Naive thymus-derived CD4-positive, alpha-beta T cell (primary cell): ENCODE measurements at regions not wholly inside any gene's neighbourhood (a gene's known extent, or its start where the extent isn't known, plus 50 kb on each side); places are given as distances from the start of the nearest gene placed in this dataset.

ENCODE experiments used
- ATAC-seq: fragments of 150-1000 bp; cut with Tn5 transposase; 2 replicates; pipeline ENCODE4 v1.10.0; 2021; ENCODE audit warnings: mild to moderate bottlenecking, moderate library complexity
- CTCF ChIA-PET: fragments of 350-600 bp; sonication (Branson Sonifier 250); formaldehyde crosslinking; loops from one replicate; lab custom pipeline; 2021; ENCODE audit warnings: antibody characterized with exemption; lab: Charles Lee
- POLR2A ChIA-PET: fragments of 350-600 bp; sonication (Branson Sonifier 250); formaldehyde crosslinking; loops from one replicate; lab custom pipeline; 2021; ENCODE audit warnings: antibody characterized with exemption, inconsistent platforms; lab: Charles Lee
- DNase-seq, 9 donors: peaks; one replicate each; pipeline versions ENCODE4 v3.0.0 to v3.0.0-alpha.2; 2020 to 2022; ENCODE audit warnings: mixed read lengths in 1 of 9
- H3K27ac ChIP-seq: one replicate; pipeline ENCODE4 v1.7.0; 2013; ENCODE audit warnings: mild to moderate bottlenecking, low read depth, low read length, moderate library complexity
- H3K27me3 ChIP-seq, 2 donors: one replicate each; pipeline ENCODE4 v1.7.0; 2013; ENCODE audit warnings: low read length in 2 of 2, mild to moderate bottlenecking in 2 of 2, moderate library complexity in 2 of 2; ENCODE audit not compliant: control insufficient read depth in 2 of 2, insufficient read depth in 2 of 2
- H3K36me3 ChIP-seq, 3 experiments: 1 replicate in 2 of 3; 2 replicates in 1 of 3; pipeline ENCODE4 v1.7.0; 2013; ENCODE audit warnings: low read length in 3 of 3, mild to moderate bottlenecking in 3 of 3, moderate library complexity in 1 of 3; ENCODE audit not compliant: insufficient read depth in 3 of 3, control insufficient read depth in 2 of 3
- H3K4me1 ChIP-seq, 2 donors: one replicate each; pipeline ENCODE4 v1.7.0; 2013; ENCODE audit warnings: low read length in 2 of 2, mild to moderate bottlenecking in 2 of 2, moderate library complexity in 1 of 2; ENCODE audit not compliant: control insufficient read depth in 2 of 2, insufficient read depth in 2 of 2
- H3K4me3 ChIP-seq: 2 replicates; pipeline ENCODE4 v1.7.0; 2013; ENCODE audit warnings: mild to moderate bottlenecking, low read length
- H3K9me3 ChIP-seq, 3 experiments: 1 replicate in 2 of 3; 2 replicates in 1 of 3; pipeline ENCODE4 v1.7.0; 2013; ENCODE audit warnings: low read length in 3 of 3; ENCODE audit not compliant: control insufficient read depth in 2 of 3
- H3K27ac Mint-ChIP-seq, 9 donors: one replicate each; pipeline ENCODE4 v1.8.0; 2020 to 2022; ENCODE audit warnings: mixed read lengths in 9 of 9, mild to moderate bottlenecking in 8 of 9, moderate library complexity in 5 of 9, inconsistent platforms in 2 of 9
- H3K27me3 Mint-ChIP-seq, 5 donors: one replicate each; pipeline ENCODE4 v1.8.0; 2021 to 2022; ENCODE audit warnings: mixed read lengths in 5 of 5, mild to moderate bottlenecking in 1 of 5
- H3K36me3 Mint-ChIP-seq, 5 donors: one replicate each; pipeline ENCODE4 v1.8.0; 2020 to 2022; ENCODE audit warnings: mixed read lengths in 5 of 5, mild to moderate bottlenecking in 3 of 5, inconsistent platforms in 1 of 5
- H3K4me1 Mint-ChIP-seq, 7 donors: one replicate each; pipeline ENCODE4 v1.8.0; 2020 to 2022; ENCODE audit warnings: mixed read lengths in 7 of 7, mild to moderate bottlenecking in 3 of 7, inconsistent platforms in 1 of 7
- H3K4me3 Mint-ChIP-seq, 10 donors: one replicate each; pipeline ENCODE4 v1.8.0; 2020 to 2022; ENCODE audit warnings: mild to moderate bottlenecking in 10 of 10, mixed read lengths in 10 of 10, moderate library complexity in 6 of 10, inconsistent platforms in 2 of 10
- H3K9me3 Mint-ChIP-seq, 11 donors: one replicate each; pipeline ENCODE4 v1.8.0; 2020 to 2022; ENCODE audit warnings: mixed read lengths in 11 of 11, mild to moderate bottlenecking in 4 of 11, inconsistent platforms in 1 of 11, moderate library complexity in 1 of 11
- intact Hi-C, 2 donors: fragments of 100-400 bp; cut with micrococcal nuclease; formaldehyde crosslinking; loops; one replicate each; pipeline ENCODE4 v1.15.1; 2023

GRCh38 chr7:42426163-42426562, 189.2 kb upstream of the GLI3 start:
- ChIA-PET POLR2A (no interaction called here), CTCF (no interaction called here)
- Histone ChIP-seq H3K27ac (no peak overlapping the region), H3K36me3 (no peaks in the 10 kb centered on the region), H3K9me3 (no peaks in the 10 kb centered on the region), H3K4me3 (no peak overlapping the region), H3K4me1 (no peaks in the 10 kb centered on the region), H3K27me3 (peaks cover 0 to 3% of the 10 kb centered on the region in 2 donors)
- intact Hi-C loops, result no loop called here
- Mint-ChIP-seq H3K4me3 (no peak overlapping the region), H3K36me3 (no peaks in the 10 kb centered on the region), H3K27me3 (peaks cover 0 to 13% (median 0%) of the 10 kb centered on the region in 5 donors), H3K9me3 (peaks cover 0 to 4% (median 0%) of the 10 kb centered on the region in 11 donors), H3K27ac (no peak overlapping the region), H3K4me1 (no peaks in the 10 kb centered on the region)
- ATAC-seq, result no peak
- no peak for DNase-seq

GRCh38 chr7:42414941-42415505, 178.0 kb upstream of the GLI3 start:
- Histone ChIP-seq H3K36me3 (no peaks in the 10 kb centered on the region), H3K27me3 (no peaks in the 10 kb centered on the region), H3K4me3 (no peak overlapping the region), H3K9me3 (no peaks in the 10 kb centered on the region), H3K4me1 (no peaks in the 10 kb centered on the region), H3K27ac (no peak overlapping the region)
- no peak overlapping the region for H3K4me3 Mint-ChIP-seq
- no peak for DNase-seq
- H3K27me3 Mint-ChIP-seq, result peaks cover 0 to 3% (median 0%) of the 10 kb centered on the region in 5 donors
- no peak for ATAC-seq
- intact Hi-C loops, result no loop called here
- POLR2A ChIA-PET, result no interaction called here
- no peaks in the 10 kb centered on the region for H3K4me1 Mint-ChIP-seq
- H3K27ac Mint-ChIP-seq, result no peak overlapping the region
- peaks cover 0 to 5% (median 0%) of the 10 kb centered on the region in 11 donors for H3K9me3 Mint-ChIP-seq
- no peaks in the 10 kb centered on the region for H3K36me3 Mint-ChIP-seq
- CTCF ChIA-PET, result no interaction called here

GRCh38 chr7:42414028-42414427, 177.0 kb upstream of the GLI3 start:
- Mint-ChIP-seq H3K27ac (no peak overlapping the region), H3K4me3 (no peak overlapping the region), H3K36me3 (no peaks in the 10 kb centered on the region), H3K4me1 (no peaks in the 10 kb centered on the region), H3K9me3 (peaks cover 0 to 5% (median 0%) of the 10 kb centered on the region in 11 donors), H3K27me3 (peaks cover 0 to 7% (median 3%) of the 10 kb centered on the region in 5 donors)
- POLR2A ChIA-PET, result no interaction called here
- DNase-seq (no peak), ATAC-seq (no peak)
- Histone ChIP-seq H3K4me3 (no peak overlapping the region), H3K9me3 (no peaks in the 10 kb centered on the region), H3K27ac (no peak overlapping the region), H3K27me3 (no peaks in the 10 kb centered on the region), H3K36me3 (no peaks in the 10 kb centered on the region), H3K4me1 (no peaks in the 10 kb centered on the region)
- intact Hi-C loops, result no loop called here
- CTCF ChIA-PET, result no interaction called here

GRCh38 chr7:42409296-42409695, 172.3 kb upstream of the GLI3 start:
- Histone ChIP-seq H3K4me3 (no peak overlapping the region), H3K36me3 (no peaks in the 10 kb centered on the region), H3K4me1 (no peaks in the 10 kb centered on the region), H3K27me3 (no peaks in the 10 kb centered on the region), H3K27ac (no peak overlapping the region), H3K9me3 (no peaks in the 10 kb centered on the region)
- Mint-ChIP-seq H3K4me1 (no peaks in the 10 kb centered on the region), H3K27me3 (peaks cover 0 to 7% (median 3%) of the 10 kb centered on the region in 5 donors), H3K4me3 (no peak overlapping the region), H3K9me3 (peaks cover 0 to 5% (median 0%) of the 10 kb centered on the region in 11 donors), H3K27ac (no peak overlapping the region), H3K36me3 (no peaks in the 10 kb centered on the region)
- intact Hi-C loops, result no loop called here
- DNase-seq (no peak), ATAC-seq (no peak)
- CTCF ChIA-PET, result no interaction called here
- POLR2A ChIA-PET, result no interaction called here

GRCh38 chr7:42407833-42408232, 170.8 kb upstream of the GLI3 start:
- ATAC-seq, result no peak
- Mint-ChIP-seq H3K36me3 (no peaks in the 10 kb centered on the region), H3K27me3 (peaks cover 0 to 7% (median 3%) of the 10 kb centered on the region in 5 donors), H3K4me3 (no peak overlapping the region), H3K4me1 (no peaks in the 10 kb centered on the region), H3K9me3 (no peaks in the 10 kb centered on the region), H3K27ac (no peak overlapping the region)
- no peak for DNase-seq
- H3K27me3 ChIP-seq, result no peaks in the 10 kb centered on the region
- H3K4me1 ChIP-seq, result no peaks in the 10 kb centered on the region
- H3K9me3 ChIP-seq, result no peaks in the 10 kb centered on the region
- intact Hi-C loops, result no loop called here
- CTCF ChIA-PET, result no interaction called here
- H3K36me3 ChIP-seq, result no peaks in the 10 kb centered on the region
- no peak overlapping the region for H3K27ac ChIP-seq
- POLR2A ChIA-PET, result no interaction called here
- H3K4me3 ChIP-seq, result no peak overlapping the region

- ChIA-PET CTCF (no interaction called here), POLR2A (no interaction called here)
- H3K4me1 Mint-ChIP-seq, result no peaks in the 10 kb centered on the region
- DNase-seq, result no peak
- no peak overlapping the region for H3K27ac Mint-ChIP-seq
- ATAC-seq, result no peak
- H3K9me3 ChIP-seq, result no peaks in the 10 kb centered on the region
- no peak overlapping the region for H3K27ac ChIP-seq
- H3K9me3 Mint-ChIP-seq, result no peaks in the 10 kb centered on the region
- H3K4me1 ChIP-seq, result no peaks in the 10 kb centered on the region
- no peaks in the 10 kb centered on the region for H3K36me3 ChIP-seq
- no peak overlapping the region for H3K4me3 ChIP-seq
- H3K4me3 Mint-ChIP-seq, result no peak overlapping the region
- H3K36me3 Mint-ChIP-seq, result no peaks in the 10 kb centered on the region
- intact Hi-C loops, result no loop called here
- H3K27me3 Mint-ChIP-seq, result peaks cover 0 to 7% (median 3%) of the 10 kb centered on the region in 5 donors
- H3K27me3 ChIP-seq, result no peaks in the 10 kb centered on the region
Observed at GRCh38 chr7:42407021-42407710, 170.2 kb upstream of the GLI3 start.

GRCh38 chr7:42406358-42406757, 169.3 kb upstream of the GLI3 start:
- H3K9me3 Mint-ChIP-seq, result no peaks in the 10 kb centered on the region
- no peaks in the 10 kb centered on the region for H3K27me3 ChIP-seq
- H3K27ac ChIP-seq, result no peak overlapping the region
- H3K9me3 ChIP-seq, result no peaks in the 10 kb centered on the region
- H3K4me3 ChIP-seq, result no peak overlapping the region
- H3K27ac Mint-ChIP-seq, result peak overlapping the region in 1 of 9 donors; percentile 51
- ChIA-PET CTCF (no interaction called here), POLR2A (no interaction called here)
- DNase-seq, result no peak
- peaks cover 0 to 7% (median 0%) of the 10 kb centered on the region in 5 donors for H3K27me3 Mint-ChIP-seq
- H3K36me3 Mint-ChIP-seq, result no peaks in the 10 kb centered on the region
- no peak for ATAC-seq
- H3K4me1 Mint-ChIP-seq, result no peaks in the 10 kb centered on the region
- H3K4me1 ChIP-seq, result no peaks in the 10 kb centered on the region
- H3K4me3 Mint-ChIP-seq, result no peak overlapping the region
- H3K36me3 ChIP-seq, result no peaks in the 10 kb centered on the region
- intact Hi-C loops, result no loop called here
